NCI-H1436 (cell line): ENCODE measurements at regions not wholly inside any gene's neighbourhood (a gene's known extent, or its start where the extent isn't known, plus 50 kb on each side); places are given as distances from the start of the nearest gene placed in this dataset.
"Not testable (repeated sequence)": the region's sequence is repeated elsewhere in the genome, so short reads cannot be mapped to it uniquely, and the experiment has no call there.

ENCODE experiments used
- DNase-seq: peaks from one replicate; lab custom pipeline; 2025; lab: John Stamatoyannopoulos, UW

DNA sequence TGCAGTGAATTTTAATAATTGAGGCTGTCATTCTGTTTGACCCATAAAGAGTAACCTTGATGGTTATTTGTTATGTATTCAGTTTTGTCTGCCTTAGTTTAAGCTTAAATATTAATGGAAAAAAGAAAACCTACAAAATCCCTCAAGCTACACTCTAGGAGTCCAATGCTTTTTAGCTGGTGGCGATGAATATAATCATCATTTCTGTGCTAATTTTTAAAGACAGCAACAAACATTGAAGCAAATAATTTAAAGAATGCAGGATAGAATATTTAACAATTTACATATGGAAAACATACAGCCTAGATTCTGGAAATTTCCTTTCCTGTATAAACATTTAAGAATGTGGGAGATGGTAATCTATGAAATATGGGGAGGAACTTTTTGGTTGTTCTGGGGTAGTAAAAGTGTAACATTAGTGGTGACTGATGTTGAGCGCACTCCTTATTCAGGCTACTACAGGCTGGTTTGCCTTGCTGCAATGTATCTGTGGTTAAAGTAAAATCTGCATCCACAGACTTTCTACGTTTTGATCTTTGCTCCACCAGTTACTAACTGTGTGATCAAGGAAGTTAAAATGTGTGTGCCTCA, 287.9 kb upstream of the DEFB112 start:
- no peak for DNase-seq

DNA sequence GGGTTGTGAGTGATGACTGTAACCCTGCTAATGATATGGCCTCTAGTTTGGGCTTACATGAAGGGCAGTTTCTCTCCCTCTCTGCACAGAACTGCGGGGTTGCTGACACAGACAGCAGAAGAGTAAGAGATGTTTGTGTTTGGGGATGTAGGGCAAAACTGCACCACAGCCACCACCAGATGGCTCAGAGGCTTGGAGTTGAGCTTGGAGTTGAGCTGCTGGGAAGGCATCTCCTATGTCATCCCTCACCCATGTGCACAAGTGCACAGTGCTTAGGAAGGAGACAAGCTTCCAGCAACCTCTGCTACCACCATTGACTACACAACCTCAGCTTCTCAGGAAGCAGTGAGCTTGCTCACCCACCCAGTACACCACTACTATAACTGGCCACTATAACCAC, 303.9 kb upstream of the DEFB112 start:
- DNase-seq: no peak

DNA sequence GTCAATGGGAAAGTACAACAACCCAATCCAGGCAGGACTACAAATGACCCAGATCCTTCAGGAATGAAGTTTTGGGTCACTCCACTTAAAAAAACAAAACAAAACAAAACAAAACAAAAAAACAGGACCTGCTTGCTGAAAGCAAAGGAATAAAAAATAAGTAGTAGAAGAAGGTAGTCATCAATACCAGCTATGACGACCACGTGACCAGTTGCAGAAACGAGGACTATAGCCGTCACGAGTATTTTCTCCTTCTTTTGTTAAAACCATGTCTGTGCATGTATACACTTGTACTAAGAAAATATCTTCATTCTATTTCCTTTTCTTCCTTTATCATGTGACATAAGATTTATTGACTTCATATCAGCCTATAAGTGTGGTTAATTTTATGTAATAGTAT, 308.4 kb upstream of the DEFB112 start:
- DNase-seq: no peak

DNA sequence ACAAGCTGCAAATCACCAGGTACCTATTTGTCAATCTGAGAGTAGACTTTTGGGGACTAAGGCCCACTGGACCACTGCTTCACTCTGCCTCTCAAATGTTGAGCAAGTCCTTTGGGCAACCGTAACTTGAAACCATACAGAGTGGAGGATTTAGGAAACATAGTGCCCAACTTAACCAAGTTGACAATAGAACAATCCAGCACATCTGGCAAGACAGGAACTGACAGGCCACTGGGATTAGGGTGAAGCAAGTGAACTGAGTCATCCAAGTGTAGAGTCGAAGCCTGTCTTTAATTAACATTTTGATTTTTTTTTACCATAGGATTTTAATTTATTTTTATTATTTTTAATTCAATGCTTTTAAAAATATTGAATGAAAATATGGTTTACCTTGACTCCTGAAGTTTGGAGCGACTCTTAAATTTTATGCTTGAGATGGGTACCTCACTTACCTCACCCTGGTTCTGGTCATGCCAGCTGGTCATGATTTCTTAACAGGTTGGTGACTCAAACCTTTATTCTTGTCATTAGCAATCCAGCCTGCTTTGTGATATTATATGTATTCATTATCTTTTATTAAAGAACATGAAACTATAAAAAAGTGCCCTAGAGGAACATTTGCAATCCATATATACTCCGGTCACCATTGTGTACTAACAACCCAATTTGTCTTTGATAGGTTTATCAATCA, 312.1 kb upstream of the DEFB112 start:
- DNase-seq: no peak

DNA sequence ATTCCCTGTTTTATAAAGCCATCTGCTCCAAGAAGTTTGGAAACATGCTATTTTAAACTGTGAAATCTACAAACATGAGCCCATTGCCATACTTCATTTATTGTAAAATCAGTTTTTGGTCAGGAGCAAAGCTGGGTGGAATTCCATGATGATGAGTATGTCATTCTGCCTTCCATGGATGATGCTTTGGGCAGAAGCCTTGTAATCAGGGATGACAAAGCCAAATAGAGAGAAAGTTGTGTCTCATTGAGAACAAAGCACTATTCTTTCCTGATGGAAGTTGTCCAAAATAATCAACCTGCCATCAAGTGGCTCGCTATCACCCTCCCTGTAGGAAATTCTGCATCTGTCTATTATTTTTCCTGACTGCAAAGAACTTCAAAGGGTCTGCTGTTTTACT, 313.0 kb upstream of the DEFB112 start:
- no peak for DNase-seq

DNA sequence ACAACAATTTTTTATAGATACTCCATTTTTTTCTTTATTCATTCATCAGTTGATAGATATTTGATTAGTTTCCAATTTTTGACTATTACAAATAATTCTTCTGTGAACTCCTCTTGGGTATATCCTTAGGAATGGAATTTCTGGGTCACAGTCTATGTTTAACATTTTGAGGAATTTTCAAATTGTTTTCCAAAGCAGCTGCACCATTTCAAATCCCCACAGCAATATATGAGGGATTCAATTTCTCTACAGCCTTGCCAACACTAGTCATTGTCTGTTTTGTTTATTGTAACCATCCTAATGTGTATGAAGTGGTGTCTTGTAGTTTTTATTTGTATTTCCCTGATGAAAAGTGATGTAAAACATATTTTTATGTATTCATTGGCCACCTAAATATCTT, 320.3 kb upstream of the DEFB112 start:
- no peak for DNase-seq

GRCh38 chr6:50380406-50381098, 330.8 kb upstream of the DEFB112 start:
- no peak for DNase-seq

DNA sequence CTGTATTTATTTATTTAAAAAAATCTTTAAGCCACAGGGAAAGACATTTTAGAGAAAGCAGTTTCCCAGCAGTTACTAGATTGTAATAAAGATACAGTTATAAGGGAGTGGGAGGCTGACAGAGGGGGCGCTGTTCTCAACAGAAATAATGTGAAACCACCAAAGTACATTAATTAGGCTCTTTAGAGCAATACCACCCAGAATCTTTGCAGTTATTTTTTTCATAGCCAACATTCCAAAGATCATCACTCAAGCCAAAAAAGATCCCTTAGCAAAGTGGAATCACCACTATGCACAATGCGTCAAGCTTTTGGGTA, 331.3 kb upstream of the DEFB112 start:
- DNase-seq: no peak

- no peak for DNase-seq
These were observed 322.9 kb upstream of the TFAP2D start for GRCh38 chr6:50390416-50390815.

DNA sequence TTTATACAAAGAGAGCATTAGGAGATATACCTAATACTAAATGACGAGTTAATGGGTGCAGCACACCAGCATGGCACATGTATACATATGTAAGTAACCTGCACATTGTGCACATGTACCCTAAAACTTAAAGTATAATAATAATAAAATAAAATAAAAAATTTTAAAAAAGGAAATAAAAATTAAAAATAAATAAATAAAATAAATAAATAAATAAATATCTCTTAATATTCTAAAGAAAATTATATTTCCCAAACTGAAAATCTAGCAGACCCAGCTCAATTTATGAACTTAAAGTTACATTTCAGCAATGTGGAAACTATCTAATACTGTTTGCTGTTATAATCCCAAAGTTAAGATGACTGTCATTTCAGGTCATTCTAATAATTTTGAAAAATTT, 319.2 kb upstream of the TFAP2D start:
- not testable (repeated sequence) for DNase-seq

- no peak for DNase-seq
These were observed 308.7 kb upstream of the TFAP2D start for GRCh38 chr6:50404643-50405042.

- DNase-seq: no peak
These were observed 302.7 kb upstream of the TFAP2D start for GRCh38 chr6:50410579-50410978.

GRCh38 chr6:50421041-50421440, 292.3 kb upstream of the TFAP2D start:
- DNase-seq: not testable (repeated sequence)

- DNase-seq: no peak
These were observed 286.1 kb upstream of the TFAP2D start for GRCh38 chr6:50427267-50427666.

DNA sequence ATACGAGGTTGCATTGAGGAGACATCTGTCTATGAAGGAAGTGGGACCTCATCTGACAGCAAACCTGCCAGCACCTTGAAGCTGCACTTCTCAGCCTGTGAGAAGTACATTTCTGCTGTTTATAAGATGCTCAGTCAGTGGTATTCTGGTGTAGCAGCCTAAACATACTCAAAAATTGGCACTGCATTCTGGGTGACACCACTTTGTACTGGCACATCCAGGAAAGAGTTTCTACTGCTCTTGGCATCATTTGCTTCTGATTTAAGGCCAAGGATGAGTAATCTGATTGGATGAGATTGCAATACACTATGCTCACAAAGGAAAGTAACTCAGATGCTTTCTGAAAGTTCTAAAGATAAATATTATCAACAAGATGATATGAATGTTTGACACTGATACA, 275.4 kb upstream of the TFAP2D start:
- DNase-seq: no peak

GRCh38 chr6:50442531-50443040, 270.7 kb upstream of the TFAP2D start:
- no peak for DNase-seq

DNA sequence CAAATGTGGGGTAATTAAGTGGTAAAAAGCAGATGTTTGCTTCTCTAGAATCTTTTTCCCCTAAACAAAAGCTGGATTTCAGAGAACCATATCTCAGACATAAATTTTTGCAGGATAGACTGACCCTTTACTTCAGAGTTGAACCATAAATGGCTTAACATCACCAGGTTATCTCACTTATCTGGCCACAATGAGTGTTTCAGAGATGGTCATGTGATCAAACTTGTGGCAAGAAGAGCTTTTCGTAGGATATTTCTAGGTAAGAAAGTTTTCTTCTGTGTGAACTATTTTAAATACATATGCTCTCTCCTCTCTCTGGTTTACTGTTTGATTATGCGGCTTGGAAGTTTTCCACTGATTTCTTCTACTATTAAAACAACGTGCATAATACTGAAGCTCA, 270.2 kb upstream of the TFAP2D start:
- no peak for DNase-seq

DNA sequence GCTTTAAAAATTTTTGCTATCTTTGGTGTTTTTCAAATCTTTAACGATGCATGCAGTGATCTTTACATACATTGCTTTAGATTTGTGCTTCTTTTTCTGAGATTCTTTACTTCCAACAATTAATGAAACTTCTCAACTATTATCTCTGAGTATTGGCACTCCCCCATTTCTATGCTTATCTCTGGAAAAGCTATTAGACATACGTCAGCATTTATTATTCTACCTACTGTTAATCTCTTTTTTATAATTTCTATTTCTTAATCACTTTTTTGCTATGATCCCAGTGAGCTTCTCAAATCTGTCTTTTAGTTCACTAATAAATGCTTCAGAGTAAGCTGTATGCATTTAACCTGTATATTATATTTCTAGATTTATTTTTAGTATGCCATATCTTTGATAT, 264.2 kb upstream of the TFAP2D start:
- DNase-seq: no peak

DNA sequence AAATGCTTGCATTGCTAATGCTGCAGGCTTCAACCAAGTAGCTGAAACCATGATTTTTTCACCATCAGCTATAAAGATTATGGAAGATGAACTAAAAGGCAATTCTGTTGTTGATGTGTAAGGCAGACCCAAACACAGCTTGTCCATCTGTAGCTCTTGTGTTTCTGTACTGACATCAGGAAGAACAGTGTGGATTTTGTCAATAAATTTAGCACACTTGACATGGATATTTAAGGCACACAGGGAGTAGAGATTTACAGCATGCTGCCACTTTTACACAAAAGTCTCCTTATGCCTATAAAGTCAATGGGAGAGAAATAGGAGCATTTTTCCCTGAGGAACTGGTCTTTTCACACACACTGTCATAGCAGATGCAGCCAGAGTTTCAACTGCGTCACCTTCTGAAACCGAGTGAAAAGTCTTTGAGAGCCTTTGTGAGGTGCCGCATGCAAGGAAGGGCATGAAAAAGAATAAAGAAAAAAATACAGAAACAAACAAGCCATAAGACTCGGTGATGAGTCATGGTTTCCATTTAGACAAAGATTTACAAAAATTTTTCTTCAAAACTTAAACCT, 261.4 kb upstream of the TFAP2D start:
- DNase-seq: no peak

GRCh38 chr6:50455029-50455428, 258.3 kb upstream of the TFAP2D start:
- no peak for DNase-seq

- no peak for DNase-seq
These were observed 256.0 kb upstream of the TFAP2D start for GRCh38 chr6:50457351-50457750.

DNA sequence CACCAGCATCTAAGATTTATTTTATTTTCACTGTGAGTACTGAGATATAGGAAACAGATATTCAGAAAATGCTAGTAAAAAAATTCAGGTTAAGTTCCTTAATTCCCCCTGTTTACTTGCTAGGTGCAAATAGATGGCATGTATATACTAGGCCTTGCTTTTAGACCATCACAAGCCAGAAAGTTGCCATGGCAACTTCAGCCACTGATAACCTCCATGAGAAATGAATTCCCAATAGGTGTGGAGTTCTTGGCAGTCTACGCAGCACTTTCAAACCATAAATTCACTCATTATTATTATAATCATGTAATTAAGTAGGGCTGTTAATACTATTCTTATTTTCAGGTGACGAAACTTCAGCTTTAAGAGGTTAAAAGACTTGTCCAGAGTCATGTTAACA, 251.6 kb upstream of the TFAP2D start:
- no peak for DNase-seq

DNA sequence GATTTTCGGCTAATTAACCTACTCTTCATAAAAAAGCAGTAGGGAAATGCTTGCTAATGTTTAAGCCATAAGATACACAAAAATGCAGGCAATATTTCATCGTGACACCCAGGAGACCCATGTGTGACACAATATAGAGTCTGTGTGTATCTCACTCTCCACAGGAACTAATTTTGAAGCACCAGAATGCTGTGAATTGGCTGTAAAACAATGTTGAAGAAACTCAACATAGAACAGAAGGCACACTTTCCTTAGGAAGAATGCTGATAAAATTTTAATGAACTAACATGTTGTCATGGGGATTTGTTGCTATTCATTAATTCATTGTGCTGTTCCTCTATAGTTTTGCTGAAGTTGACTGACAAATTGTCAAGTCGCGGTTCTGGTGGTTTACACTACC, 249.4 kb upstream of the TFAP2D start:
- no peak for DNase-seq
